ENCODE measurements at regions not wholly inside any gene's neighbourhood (a gene's known extent, or its start where the extent isn't known, plus 50 kb on each side); places are given as distances from the start of the nearest gene placed in this dataset.
A peak's percentile ranks its signal among the peaks of the same experiment; 100 is the strongest.

- no peak for DNase-seq
Measured at GRCh38 chr15:38648121-38648843, 83.7 kb upstream of the RASGRP1 start.

- DNase-seq: no peak
Measured at GRCh38 chr15:38650384-38650783, 85.8 kb upstream of the RASGRP1 start.

GRCh38 chr15:38650936-38651327 lies 86.3 kb upstream of the RASGRP1 start:
- peak; percentile 36 to 65 for DNase-seq

GRCh38 chr15:38651328-38652038 lies 86.9 kb upstream of the RASGRP1 start:
- DNase-seq: no peak

GRCh38 chr15:38652183-38652794 lies 87.7 kb upstream of the RASGRP1 start:
- DNase-seq: peak in 1 of 2 donors; percentile 35

GRCh38 chr15:38652998-38653397 lies 88.4 kb upstream of the RASGRP1 start:
- DNase-seq: no peak

- DNase-seq: no peak
Measured at GRCh38 chr15:38658431-38658830, 93.8 kb upstream of the RASGRP1 start.

- no peak for DNase-seq
Measured at GRCh38 chr15:38660738-38661137, 96.1 kb upstream of the RASGRP1 start.

- peak; percentile 59 to 79 for DNase-seq
Measured at GRCh38 chr15:38662033-38662802, 97.6 kb upstream of the RASGRP1 start.

GRCh38 chr15:38662805-38663204 lies 98.2 kb upstream of the RASGRP1 start:
- no peak for DNase-seq

GRCh38 chr15:38665586-38666305 lies 101.1 kb upstream of the RASGRP1 start:
- DNase-seq: peak; percentile 12 to 13

- DNase-seq: peak; percentile 37 to 43
Measured at GRCh38 chr15:38666865-38667510, 102.4 kb upstream of the RASGRP1 start.

GRCh38 chr15:38667890-38668850 lies 103.6 kb upstream of the RASGRP1 start:
- DNase-seq: no peak

- no peak for DNase-seq
Measured at GRCh38 chr15:38668898-38669391, 104.3 kb upstream of the RASGRP1 start.

GRCh38 chr15:38670128-38671005 lies 105.8 kb upstream of the RASGRP1 start:
- DNase-seq: peak; percentile 20 to 57

- DNase-seq: no peak
Measured at GRCh38 chr15:38671006-38671387, 106.4 kb upstream of the RASGRP1 start.

GRCh38 chr15:38671675-38672254 lies 107.2 kb upstream of the RASGRP1 start:
- DNase-seq: peak; percentile 90 to 97

GRCh38 chr15:38672273-38672672 lies 107.7 kb upstream of the RASGRP1 start:
- no peak for DNase-seq
